HG03469 (cell line): ENCODE measurements at regions not wholly inside any gene's neighbourhood (a gene's known extent, or its start where the extent isn't known, plus 50 kb on each side); places are given as distances from the start of the nearest gene placed in this dataset.
"Not testable (repeated sequence)": the region's sequence is repeated elsewhere in the genome, so short reads cannot be mapped to it uniquely, and the experiment has no call there.

ENCODE experiments used
- ATAC-seq: cut with Tn5 transposase; IDR thresholded peaks from one replicate; pipeline ENCODE4 v1.9.1; 2021; ENCODE audit warnings: mild to moderate bottlenecking, moderate library complexity, moderate number of reproducible peaks; ENCODE audit not compliant: unreplicated experiment

- no peak for ATAC-seq
These were observed 185.6 kb downstream of the INSC start for GRCh38 chr11:15300341-15300740.

- no peak for ATAC-seq
These were observed 192.9 kb downstream of the INSC start for GRCh38 chr11:15307619-15308024.

- no peak for ATAC-seq
These were observed 194.1 kb downstream of the INSC start for GRCh38 chr11:15308840-15309239.

GRCh38 chr11:15309296-15309695, 194.6 kb downstream of the INSC start:
- no peak for ATAC-seq

GRCh38 chr11:15313862-15314261, 199.1 kb downstream of the INSC start:
- ATAC-seq, result no peak

GRCh38 chr11:15318814-15319213, 204.1 kb downstream of the INSC start:
- ATAC-seq, result no peak

GRCh38 chr11:15326520-15326919, 211.8 kb downstream of the INSC start:
- no peak for ATAC-seq

- no peak for ATAC-seq
These were observed 213.1 kb downstream of the INSC start for GRCh38 chr11:15327786-15328231.

GRCh38 chr11:15333407-15333806, 218.7 kb downstream of the INSC start:
- ATAC-seq, result no peak

GRCh38 chr11:15334766-15335165, 220.0 kb downstream of the INSC start:
- no peak for ATAC-seq

GRCh38 chr11:15336021-15336420, 221.3 kb downstream of the INSC start:
- no peak for ATAC-seq

GRCh38 chr11:15339302-15339701, 224.6 kb downstream of the INSC start:
- ATAC-seq, result no peak

GRCh38 chr11:15341587-15341986, 226.9 kb downstream of the INSC start:
- no peak for ATAC-seq

- ATAC-seq, result no peak
These were observed 227.4 kb downstream of the INSC start for GRCh38 chr11:15342163-15342562.

- ATAC-seq, result no peak
These were observed 232.2 kb downstream of the INSC start for GRCh38 chr11:15346907-15347306.

GRCh38 chr11:15347969-15348734, 233.4 kb downstream of the INSC start:
- no peak for ATAC-seq

- ATAC-seq, result no peak
These were observed 234.7 kb downstream of the INSC start for GRCh38 chr11:15349413-15349812.

GRCh38 chr11:15361316-15361715, 246.6 kb downstream of the INSC start:
- ATAC-seq, result no peak

GRCh38 chr11:15365286-15365685, 250.6 kb downstream of the INSC start:
- ATAC-seq, result not testable (repeated sequence)

- no peak for ATAC-seq
These were observed 253.0 kb downstream of the INSC start for GRCh38 chr11:15367695-15368094.

GRCh38 chr11:15370495-15371147, 255.9 kb downstream of the INSC start:
- no peak for ATAC-seq

GRCh38 chr11:15371533-15371932, 256.8 kb downstream of the INSC start:
- ATAC-seq, result no peak
